GM12872 (cell line): ENCODE measurements at regions not wholly inside any gene's neighbourhood (a gene's known extent, or its start where the extent isn't known, plus 50 kb on each side); places are given as distances from the start of the nearest gene placed in this dataset.

Experiments
- CTCF ChIP-seq: IDR thresholded peaks from 3 replicates; pipeline ENCODE4 v1.5.1; 2011; ENCODE audit warnings: low read depth, mild to moderate bottlenecking, low read length, moderate library complexity; ENCODE audit not compliant: insufficient read depth

GRCh38 chr5:3041001-3041400, 289.5 kb upstream of the IRX2 start:
- TF ChIP-seq CTCF: no peak

GRCh38 chr5:3036041-3036788, 284.7 kb upstream of the IRX2 start:
- no peak for TF ChIP-seq CTCF

GRCh38 chr5:3035452-3035851, 284.0 kb upstream of the IRX2 start:
- no peak for TF ChIP-seq CTCF

GRCh38 chr5:3034881-3035280, 283.4 kb upstream of the IRX2 start:
- TF ChIP-seq CTCF: no peak

GRCh38 chr5:3034449-3034848, 283.0 kb upstream of the IRX2 start:
- TF ChIP-seq CTCF: no peak

- no peak for TF ChIP-seq CTCF
These were observed 281.7 kb upstream of the IRX2 start for GRCh38 chr5:3033033-3033755.

GRCh38 chr5:3032513-3032912, 281.0 kb upstream of the IRX2 start:
- TF ChIP-seq CTCF: no peak
